Keratinocyte (primary cell): ENCODE measurements at regions not wholly inside any gene's neighbourhood (a gene's known extent, or its start where the extent isn't known, plus 50 kb on each side); places are given as distances from the start of the nearest gene placed in this dataset.
"Not testable (repeated sequence)": the region's sequence is repeated elsewhere in the genome, so short reads cannot be mapped to it uniquely, and the experiment has no call there.

Source experiments
- DNase-seq: peaks from one replicate; pipeline ENCODE4 v3.0.0-alpha.2; 2011; ENCODE audit warnings: low read depth, missing footprints, low spot score
- FAIRE-seq: peaks from 2 replicates; lab custom pipeline; 2011; peaks lifted over from hg19 to GRCh38; lab: Jason Lieb, UNC
- H2AFZ ChIP-seq: 2 replicates; pipeline ENCODE4 v1.6.0; 2012; ENCODE audit warnings: low read length, control low read depth, inconsistent platforms; ENCODE audit not compliant: control insufficient read depth
- H3K27ac ChIP-seq: 2 replicates; pipeline ENCODE4 v1.5.1; 2011; ENCODE audit warnings: low read length; ENCODE audit not compliant: control insufficient read depth, insufficient read depth
- H3K27me3 ChIP-seq: 3 replicates; pipeline ENCODE4 v1.6.0; 2011; ENCODE audit warnings: low read length; ENCODE audit not compliant: control insufficient read depth, insufficient read depth; ENCODE audit errors: extremely low read depth
- H3K36me3 ChIP-seq, 2 experiments: 2 replicates in 1 of 2; 3 replicates in 1 of 2; pipeline ENCODE4 v1.5.1; 2011; ENCODE audit warnings: low read length in 2 of 2, mild to moderate bottlenecking in 1 of 2; ENCODE audit not compliant: control insufficient read depth in 2 of 2, insufficient read depth in 2 of 2; ENCODE audit errors: extremely low read depth in 1 of 2
- H3K4me1 ChIP-seq: 3 replicates; pipeline ENCODE4 v1.5.1; 2011; ENCODE audit warnings: low read length; ENCODE audit not compliant: control insufficient read depth, insufficient read depth; ENCODE audit errors: extremely low read depth
- H3K4me2 ChIP-seq: 3 replicates; pipeline ENCODE4 v1.6.0; 2011; ENCODE audit warnings: low read depth, low read length; ENCODE audit not compliant: control insufficient read depth, insufficient read depth; ENCODE audit errors: extremely low read depth
- H3K4me3 ChIP-seq, 3 experiments: fragments of 200-600 bp in 1 of 3; sonication (generic) in 1 of 3; 2 replicates in 2 of 3; 3 replicates in 1 of 3; pipeline ENCODE4 v1.5.1; 2011 to 2016; ENCODE audit warnings: low read length in 3 of 3, mild to moderate bottlenecking in 3 of 3, control low read depth in 2 of 3, inconsistent platforms in 1 of 3, low read depth in 1 of 3, mixed read lengths in 1 of 3, mixed run types in 1 of 3, moderate library complexity in 1 of 3; ENCODE audit not compliant: control insufficient read depth in 2 of 3, insufficient read depth in 2 of 3; ENCODE audit errors: extremely low read depth in 1 of 3
- H3K79me2 ChIP-seq: 2 replicates; pipeline ENCODE4 v1.6.0; 2012; ENCODE audit warnings: low read length; ENCODE audit not compliant: control insufficient read depth, insufficient read depth
- H3K9ac ChIP-seq: 3 replicates; pipeline ENCODE4 v1.6.0; 2011; ENCODE audit warnings: low read length; ENCODE audit not compliant: control insufficient read depth, insufficient read depth; ENCODE audit errors: extremely low read depth
- H3K9me1 ChIP-seq: 3 replicates; pipeline ENCODE4 v1.6.0; 2011; ENCODE audit warnings: low read length; ENCODE audit not compliant: control insufficient read depth, insufficient read depth; ENCODE audit errors: extremely low read depth
- H3K9me3 ChIP-seq: 2 replicates; pipeline ENCODE4 v1.5.1; 2012; ENCODE audit warnings: low read depth, low read length; ENCODE audit not compliant: control insufficient read depth
- H4K20me1 ChIP-seq: 3 replicates; pipeline ENCODE4 v1.6.0; 2011; ENCODE audit warnings: low read length; ENCODE audit not compliant: control insufficient read depth, insufficient read depth; ENCODE audit errors: extremely low read depth
- dilution Hi-C: fragments of 300-500 bp; cut with MboI; formaldehyde crosslinking; loops from one replicate; pipeline ENCODE4 v1.7.0; 2020; ENCODE audit warnings: low sequenced_read_pairs; ENCODE audit not compliant: extremely low pct_ligation_motif_present

DNA sequence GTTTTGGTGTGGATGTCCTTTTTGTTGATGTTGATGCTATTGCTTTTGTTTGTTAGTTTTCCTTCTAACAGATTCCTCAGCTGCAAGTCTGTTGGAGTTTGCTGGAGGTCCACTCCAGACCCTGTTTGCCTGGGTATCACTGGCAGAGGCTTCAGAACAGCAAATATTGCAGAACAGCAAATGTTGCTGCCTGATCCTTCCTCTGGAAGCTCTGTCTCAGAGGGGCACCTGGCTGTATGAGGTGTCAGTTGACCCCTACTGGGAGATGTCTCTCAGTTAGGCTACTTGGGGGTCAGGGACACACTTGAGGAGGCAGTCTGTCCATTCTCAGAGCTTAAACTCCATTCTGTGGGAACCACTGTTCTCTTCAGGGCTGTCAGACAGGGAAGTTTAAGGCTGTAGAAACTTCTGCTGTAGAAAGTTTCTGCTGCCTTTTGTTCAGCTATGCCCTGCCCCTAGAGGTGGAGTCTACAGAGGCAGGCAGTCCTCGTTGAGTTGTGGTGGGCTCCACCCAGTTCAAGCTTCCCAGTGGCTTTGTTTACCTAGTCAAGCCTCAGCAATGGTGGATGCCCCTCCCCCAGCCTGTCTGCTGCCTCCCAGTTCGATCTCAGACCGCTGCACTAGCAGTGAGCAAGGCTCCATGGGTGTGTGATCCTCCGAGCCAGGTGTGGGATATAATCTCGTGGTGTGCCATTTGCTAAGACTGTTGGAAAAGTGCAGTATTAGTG lies 166.4 kb upstream of the TPTE start:
- H3K36me3 ChIP-seq, H3K4me1 ChIP-seq, H2AFZ ChIP-seq, H3K9me1 ChIP-seq, H3K27me3 ChIP-seq, H3K79me2 ChIP-seq, dilution Hi-C loops, FAIRE-seq, H3K4me2 ChIP-seq, H3K9ac ChIP-seq, H3K4me3 ChIP-seq, H4K20me1 ChIP-seq, H3K27ac ChIP-seq, DNase-seq: not testable (repeated sequence)
- H3K9me3 ChIP-seq = peaks cover 16% of the 10 kb centered on the region

DNA sequence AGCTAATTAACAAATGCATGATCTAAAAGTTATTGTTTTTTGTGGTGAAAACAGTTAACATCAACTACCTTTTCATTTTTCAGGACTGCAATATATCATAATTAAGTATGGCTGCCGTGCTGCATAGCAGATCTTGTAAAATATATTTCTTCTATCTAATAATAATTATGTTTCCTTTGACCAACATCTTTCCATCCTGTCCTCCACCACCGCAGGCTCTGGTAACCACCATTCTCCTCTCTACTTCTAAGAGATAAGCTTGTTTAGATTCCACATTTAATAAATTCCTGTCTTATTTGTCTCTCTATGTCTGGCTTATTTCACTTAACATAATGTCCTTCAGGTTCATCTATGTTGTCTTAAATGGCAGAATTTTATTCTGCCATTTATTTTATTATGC lies 162.3 kb upstream of the TPTE start:
- H2AFZ ChIP-seq = not testable (repeated sequence)

GRCh38 chr21:10359911-10360310 lies 161.5 kb upstream of the TPTE start:
- H3K27me3 ChIP-seq, H4K20me1 ChIP-seq, H3K36me3 ChIP-seq, H2AFZ ChIP-seq, H3K79me2 ChIP-seq, H3K4me1 ChIP-seq, H3K4me2 ChIP-seq, H3K4me3 ChIP-seq, H3K9me1 ChIP-seq, DNase-seq, H3K27ac ChIP-seq, H3K9ac ChIP-seq, FAIRE-seq, dilution Hi-C loops: not testable (repeated sequence)
- peaks cover 22% of the 10 kb centered on the region for H3K9me3 ChIP-seq

More for the DNA sequence above, 162.3 kb upstream of the TPTE start:
- H3K4me1 ChIP-seq, DNase-seq, FAIRE-seq, H3K4me2 ChIP-seq, H3K9ac ChIP-seq, H3K9me1 ChIP-seq, dilution Hi-C loops, H3K4me3 ChIP-seq, H3K36me3 ChIP-seq, H4K20me1 ChIP-seq, H3K27ac ChIP-seq, H3K79me2 ChIP-seq, H3K27me3 ChIP-seq: not testable (repeated sequence)
- H3K9me3 ChIP-seq = peaks cover 22% of the 10 kb centered on the region

DNA sequence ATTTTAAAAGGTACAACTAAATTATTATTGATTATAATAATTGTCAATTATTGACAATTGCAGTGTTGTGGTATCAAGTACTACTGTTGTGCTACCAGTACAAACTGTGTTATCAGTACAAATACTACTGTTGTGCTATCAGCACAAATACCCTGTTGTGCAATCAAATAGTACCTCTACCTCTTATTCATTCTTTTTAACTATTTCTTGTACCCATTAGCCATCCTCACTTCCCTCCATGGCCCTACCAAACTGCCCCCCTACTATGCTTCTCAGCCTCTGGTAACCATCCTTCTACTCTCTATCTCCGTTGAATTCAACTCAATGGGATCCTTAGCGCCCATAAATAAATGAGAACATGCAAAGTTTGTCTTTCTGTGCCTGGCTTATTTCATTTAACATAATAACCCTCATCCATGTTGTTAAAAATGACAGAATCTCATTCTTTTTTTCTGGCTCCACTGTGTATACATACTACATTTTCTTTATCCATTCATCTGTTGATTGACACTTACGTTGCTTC lies 160.1 kb upstream of the TPTE start:
- H3K4me3 ChIP-seq, H3K27me3 ChIP-seq, H3K4me2 ChIP-seq, FAIRE-seq, DNase-seq, H3K36me3 ChIP-seq, dilution Hi-C loops, H2AFZ ChIP-seq, H3K9ac ChIP-seq, H4K20me1 ChIP-seq, H3K9me1 ChIP-seq, H3K27ac ChIP-seq, H3K4me1 ChIP-seq, H3K79me2 ChIP-seq: not testable (repeated sequence)
- H3K9me3 ChIP-seq = peaks cover 21% of the 10 kb centered on the region

- H4K20me1 ChIP-seq, H3K27me3 ChIP-seq, H3K9me1 ChIP-seq, H3K36me3 ChIP-seq, H3K4me3 ChIP-seq, H2AFZ ChIP-seq, H3K9ac ChIP-seq, H3K4me2 ChIP-seq, H3K27ac ChIP-seq, H3K79me2 ChIP-seq, H3K4me1 ChIP-seq, dilution Hi-C loops, FAIRE-seq, DNase-seq: not testable (repeated sequence)
- peaks cover 19% of the 10 kb centered on the region for H3K9me3 ChIP-seq
Observed at GRCh38 chr21:10362816-10363215, 158.6 kb upstream of the TPTE start.
